Prostate gland (tissue), 2 donors: ENCODE measurements at regions not wholly inside any gene's neighbourhood (a gene's known extent, or its start where the extent isn't known, plus 50 kb on each side); places are given as distances from the start of the nearest gene placed in this dataset.

ENCODE experiments used
- CTCF ChIP-seq, 4 experiments: fragments of 200-600 bp in 2 of 4; fragments of 450-650 bp in 2 of 4; sonication (generic) in 2 of 4; IDR thresholded peaks; 1 replicate in 3 of 4; 2 replicates in 1 of 4; pipeline ENCODE4 v1.5.1; 2016 to 2019; ENCODE audit warnings: antibody characterized with exemption in 4 of 4, mild to moderate bottlenecking in 2 of 4, moderate library complexity in 2 of 4
- POLR2A ChIP-seq: fragments of 450-650 bp; IDR thresholded peaks from one replicate; pipeline ENCODE4 v1.6.1; 2016; ENCODE audit warnings: antibody characterized with exemption, mild to moderate bottlenecking

- TF ChIP-seq POLR2A, result no peak
- no peak for TF ChIP-seq CTCF (IDR thresholded peaks at IDR 0.05)
Observed at GRCh38 chr22:47498969-47499495, 736.6 kb downstream of the TBC1D22A start.
